Left forelimb (tissue), 1 donor: ENCODE measurements at regions not wholly inside any gene's neighbourhood (a gene's known extent, or its start where the extent isn't known, plus 50 kb on each side); places are given as distances from the start of the nearest gene placed in this dataset.

Experiments
- DNase-seq: peaks from one replicate; pipeline ENCODE4 v3.0.0-alpha.2; 2018; ENCODE audit warnings: low spot score

DNA sequence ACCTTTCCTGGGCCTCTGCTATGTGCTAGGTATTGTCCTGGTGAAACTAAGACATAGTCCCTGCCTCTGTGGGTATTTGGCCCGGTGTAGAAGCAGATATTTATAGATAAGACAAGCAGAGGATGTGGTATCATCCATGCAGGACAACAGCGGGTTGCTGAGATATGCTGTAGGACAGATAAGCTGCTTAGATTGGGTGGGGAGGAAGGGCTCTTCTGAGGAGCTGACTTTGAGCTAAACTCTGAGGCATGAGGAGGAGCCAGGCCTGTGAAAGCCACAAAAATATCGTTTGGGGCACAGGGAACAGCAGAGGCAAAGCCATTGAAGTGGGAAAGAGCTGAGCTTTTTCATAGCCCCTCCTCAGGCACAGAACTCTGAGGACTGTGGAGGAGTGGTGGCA lies 492.5 kb upstream of the CFAP20DC start:
- DNase-seq = no peak

DNA sequence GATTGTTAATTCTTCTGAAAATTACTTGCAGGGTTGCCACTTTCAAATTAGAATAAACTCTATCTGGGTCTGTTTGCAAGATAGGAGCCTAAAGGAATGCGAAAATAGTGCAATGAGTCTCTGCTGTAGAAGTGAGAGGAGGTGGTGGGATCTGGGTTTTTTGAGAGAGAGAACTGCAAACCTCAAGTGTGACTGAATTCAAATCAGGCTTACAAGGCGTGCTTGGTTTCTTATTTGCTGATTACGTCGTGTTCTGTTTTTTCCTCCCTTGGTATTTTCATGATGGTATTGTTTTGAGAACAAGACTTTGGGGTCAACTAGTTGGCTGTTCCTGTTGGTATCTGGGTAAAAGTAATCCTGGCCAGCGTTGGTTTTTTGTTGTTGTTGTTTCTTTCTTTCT lies 490.9 kb upstream of the CFAP20DC start:
- DNase-seq = no peak

DNA sequence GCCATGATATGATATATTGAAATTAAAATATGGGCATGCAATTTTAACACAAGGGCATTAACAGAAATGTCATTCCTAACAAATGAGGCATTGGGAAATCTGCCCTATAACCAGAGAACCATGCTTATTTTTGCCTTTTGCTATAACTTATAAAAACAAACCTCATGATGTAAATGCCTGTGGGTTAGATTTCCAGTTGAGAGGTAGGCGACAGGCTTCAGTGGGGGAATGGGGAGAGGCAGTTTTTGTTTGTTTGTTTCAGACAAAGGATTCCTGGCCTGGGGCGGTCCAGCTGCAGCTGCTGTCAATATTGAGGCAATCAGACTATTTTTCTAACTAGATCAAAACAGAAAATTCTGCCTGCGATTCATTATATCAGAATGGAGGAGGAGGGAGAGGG lies 490.4 kb upstream of the CFAP20DC start:
- DNase-seq = no peak

DNA sequence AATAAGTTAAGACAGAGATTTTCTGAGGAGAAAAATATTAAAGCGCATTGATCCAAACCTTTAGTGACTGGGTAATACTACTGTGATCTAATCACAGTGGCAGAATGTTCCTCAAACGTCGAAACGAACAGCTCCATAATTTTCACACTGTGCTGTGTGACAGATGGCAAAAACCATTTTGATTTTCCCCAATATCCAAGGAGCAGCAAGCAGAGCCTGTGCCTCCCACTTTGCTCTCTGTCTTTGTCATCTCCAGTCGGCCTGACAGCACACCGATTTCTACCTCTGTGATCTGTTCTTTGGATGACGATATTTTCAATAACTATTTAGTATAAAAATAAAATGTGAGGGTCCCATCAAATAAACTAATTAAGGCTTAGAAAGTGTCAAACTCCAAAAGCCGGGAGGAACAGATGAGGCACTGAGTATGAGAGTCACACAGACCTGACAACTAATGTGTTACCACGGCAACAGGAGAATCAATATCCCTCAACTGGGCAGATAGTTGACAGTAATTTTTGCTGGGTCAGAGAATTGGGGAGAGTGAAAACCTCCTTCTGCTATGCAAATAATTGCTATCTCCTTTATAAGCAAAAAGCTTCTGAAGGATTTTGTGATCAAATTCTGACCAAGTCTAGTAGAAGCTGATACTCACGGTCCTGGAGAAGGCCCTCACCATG lies 489.1 kb upstream of the CFAP20DC start:
- DNase-seq = no peak

DNA sequence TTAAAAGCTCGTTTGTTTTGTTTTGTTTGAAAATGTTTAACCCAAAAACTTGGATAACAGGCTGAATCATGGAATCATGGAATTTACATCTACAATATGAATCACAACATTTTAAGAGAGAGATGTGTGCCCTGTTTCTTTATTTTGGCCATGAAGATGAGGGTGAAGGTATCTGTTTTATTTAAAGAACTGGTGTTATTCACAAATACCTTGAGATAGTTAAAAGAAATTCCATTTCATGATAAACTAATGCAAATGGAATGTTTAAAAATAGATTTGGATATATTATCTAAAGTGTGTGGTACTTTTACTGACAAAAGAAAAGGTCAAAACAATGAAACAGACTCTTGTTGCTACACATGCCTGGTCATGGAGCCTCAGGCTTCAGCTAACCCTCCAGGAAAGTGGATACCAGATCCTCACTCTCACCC lies 486.0 kb upstream of the CFAP20DC start:
- DNase-seq = no peak

DNA sequence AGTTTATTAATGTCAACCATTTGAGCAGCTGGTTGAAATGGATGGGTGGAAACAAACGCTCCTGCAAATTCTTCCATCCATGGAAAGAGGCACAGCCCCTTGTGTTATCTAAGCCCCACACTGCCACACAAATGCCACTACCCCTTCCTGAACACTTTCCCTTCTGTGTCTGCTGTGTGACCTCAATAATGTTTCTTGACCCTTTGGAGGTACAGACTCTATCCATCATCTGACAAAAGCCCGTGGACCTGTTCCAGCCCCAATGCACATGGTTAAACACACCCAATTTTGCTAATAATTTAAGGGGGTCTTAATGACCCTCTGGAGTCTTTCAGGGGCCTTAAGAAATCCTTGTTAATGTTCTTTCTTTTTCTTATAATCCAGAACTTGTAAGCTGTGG lies 482.2 kb upstream of the CFAP20DC start:
- DNase-seq = no peak

DNA sequence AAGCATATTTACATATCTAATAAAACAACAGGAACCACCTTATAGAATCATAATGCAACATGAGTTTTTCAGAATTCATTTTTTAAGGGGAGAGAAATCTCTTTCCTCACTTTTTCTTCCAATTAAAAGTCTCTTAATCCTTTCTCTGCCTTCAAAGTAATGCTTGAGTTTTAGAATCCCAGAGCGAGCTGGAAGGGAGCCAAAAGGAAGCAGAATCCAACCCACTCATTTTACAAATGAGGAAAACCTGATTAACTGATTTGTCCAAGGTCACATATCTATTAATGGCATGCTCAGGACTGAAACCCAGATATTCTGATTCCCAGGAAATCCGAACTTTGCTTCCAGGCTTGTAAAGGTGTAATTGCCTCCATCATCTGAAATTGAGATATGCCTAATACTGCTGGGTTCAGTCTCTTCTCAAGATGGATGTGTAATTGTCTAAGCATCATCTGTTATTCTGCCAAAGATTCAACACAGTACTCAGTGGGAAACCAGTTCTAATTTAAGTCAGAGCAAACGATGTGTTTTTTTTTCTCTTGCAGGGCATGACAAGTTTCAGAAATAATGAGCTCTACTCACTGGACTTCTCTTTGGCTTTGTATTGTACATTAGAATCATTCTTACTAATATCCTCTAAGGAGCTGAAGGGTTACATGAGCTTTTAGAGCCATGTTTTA lies 481.4 kb upstream of the CFAP20DC start:
- no peak for DNase-seq

DNA sequence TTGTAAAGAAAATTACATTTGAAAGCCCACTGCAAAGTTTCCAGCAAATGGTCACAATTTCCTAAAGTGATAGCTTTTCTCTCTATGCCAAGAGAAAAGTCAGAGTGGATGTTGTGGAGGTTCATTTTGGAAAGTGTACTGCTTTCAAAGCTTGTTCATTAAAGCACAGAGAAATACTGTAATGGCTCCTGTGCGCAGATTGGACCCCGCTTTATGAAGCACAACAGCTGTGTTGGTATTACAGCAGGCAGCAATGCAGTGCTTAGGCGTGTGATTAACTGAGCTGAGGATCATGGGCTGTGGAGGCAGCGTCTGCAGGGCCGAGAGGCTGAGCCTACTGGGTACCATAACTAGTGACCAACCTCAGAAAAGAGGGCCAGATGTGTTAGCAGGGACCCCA lies 478.4 kb upstream of the CFAP20DC start:
- DNase-seq = no peak

DNA sequence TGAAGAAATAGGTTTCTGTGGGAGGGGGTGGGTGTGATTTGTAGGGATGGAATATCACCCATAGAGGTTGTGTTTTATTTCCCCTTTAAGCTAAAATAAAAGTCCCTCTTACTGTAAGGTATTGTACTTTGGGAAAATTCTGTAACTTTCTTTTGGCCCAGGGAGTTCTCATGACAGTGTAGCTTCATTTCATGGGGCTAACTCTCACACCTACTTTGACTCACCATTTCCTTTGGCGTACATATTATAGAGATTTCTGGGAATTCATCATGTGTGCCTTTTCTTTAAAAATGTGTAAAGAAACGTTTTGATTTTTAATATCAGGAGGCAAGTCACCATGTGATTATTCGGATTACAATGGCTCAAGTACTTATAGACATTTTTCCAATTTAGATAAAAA lies 477.7 kb upstream of the CFAP20DC start:
- no peak for DNase-seq

DNA sequence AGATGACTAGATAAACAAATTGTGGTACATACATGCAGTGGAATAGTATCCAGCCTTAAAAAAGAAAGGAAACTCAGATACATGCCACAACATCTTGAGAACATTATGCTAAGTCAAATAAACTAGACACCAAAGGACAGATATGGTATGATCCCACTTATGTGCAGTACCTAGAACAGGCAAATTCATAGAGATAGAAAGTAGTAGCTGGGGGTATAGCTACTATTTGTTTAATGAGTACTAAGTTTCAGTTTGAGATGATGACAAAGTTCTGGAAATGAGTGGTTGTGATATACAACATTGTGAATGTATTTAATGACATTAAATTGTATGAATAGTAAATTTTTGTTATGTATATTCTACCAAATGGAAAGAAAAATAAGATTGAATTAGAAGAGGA lies 477.2 kb upstream of the CFAP20DC start:
- no peak for DNase-seq

DNA sequence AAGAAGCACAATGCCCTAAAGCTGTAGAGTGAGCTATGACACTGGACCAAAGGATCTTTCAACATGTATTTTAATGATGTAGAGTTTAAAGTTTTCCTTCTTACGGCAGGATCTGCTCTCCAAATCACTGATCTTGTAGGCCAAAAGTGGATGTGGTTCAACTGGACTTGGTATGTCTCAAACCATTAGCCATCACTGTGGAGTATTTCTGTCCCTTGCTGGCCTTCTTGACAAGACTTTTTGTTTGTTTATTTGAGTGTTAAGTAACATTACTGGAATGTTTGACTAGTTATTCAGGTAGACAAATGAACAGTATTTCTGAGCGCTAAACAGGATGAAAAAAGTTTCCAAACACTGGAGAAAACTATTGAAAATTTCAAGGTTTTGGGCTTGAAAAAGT lies 472.7 kb upstream of the CFAP20DC start:
- no peak for DNase-seq

DNA sequence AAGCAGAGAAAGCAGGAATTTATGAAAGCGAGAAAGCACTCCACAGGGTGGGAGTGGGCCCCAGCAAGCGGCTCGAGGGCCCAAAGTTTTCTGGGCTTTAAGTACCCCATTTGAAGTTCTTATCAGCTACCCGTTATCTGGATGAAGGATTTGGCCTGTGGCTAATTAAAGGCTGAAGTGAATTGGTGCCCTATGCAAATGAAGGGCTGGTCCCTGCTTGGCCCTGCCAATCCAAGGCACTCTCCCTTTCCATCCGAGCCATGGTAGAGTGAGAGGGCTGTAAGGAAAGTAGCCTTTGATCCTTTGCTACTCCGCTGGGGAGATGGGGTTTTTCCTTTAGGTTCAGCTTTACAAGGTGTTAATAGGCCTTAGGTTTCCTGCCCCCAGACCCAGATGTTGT lies 469.3 kb upstream of the CFAP20DC start:
- DNase-seq = no peak

DNA sequence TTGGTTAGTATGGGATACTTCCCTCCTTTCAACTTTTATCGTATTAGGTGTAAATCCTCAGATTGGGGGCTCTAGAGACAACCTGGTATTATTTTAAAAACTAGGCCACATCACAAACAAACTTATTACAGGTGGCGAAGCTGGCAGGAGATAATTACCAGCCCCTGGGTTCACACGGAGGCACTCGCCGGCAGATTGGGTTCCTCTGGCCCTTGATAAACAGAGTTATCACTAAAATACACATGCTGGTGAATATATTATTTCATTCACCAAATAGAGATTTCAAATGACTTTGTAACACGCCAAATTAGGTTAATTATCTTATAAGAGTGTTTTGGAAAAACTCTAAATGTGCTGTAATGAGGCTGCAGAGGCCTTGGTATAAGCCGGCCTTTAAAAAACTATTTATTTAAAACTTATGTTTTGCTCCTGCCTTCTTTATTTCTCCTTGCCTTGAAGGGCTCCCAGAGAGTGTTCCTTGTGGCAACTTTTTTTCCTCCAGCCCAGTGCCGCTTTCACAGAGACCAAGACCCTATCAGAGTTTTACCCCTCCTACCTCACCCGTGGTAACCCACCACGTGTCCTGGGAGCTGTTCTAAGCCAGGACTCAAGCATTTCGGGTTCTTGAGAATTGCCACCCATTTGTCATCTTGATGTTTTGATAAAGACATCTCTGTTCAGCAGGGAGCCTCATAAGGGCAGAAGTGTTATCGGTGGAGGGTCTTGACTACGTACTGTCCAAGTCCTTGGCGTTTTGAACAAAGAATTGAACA lies 468.6 kb upstream of the CFAP20DC start:
- no peak for DNase-seq

DNA sequence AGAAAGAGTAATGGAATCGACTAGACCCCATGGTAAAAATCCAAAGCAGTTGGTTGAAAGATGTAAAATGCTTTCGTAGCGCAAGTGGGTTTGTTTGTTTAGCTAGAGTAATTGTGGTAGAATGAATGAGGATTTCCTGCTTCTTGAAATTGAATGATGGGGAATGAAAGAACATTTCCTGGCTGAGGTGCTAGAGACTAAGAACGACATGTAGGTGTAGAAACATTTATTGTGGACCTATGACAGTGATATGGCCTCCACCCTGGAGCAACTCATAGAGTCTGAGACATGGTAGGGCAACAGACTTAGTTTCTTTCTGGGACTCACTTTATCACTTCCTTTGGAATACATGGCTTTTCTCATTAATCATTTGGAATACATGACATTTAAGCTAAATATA lies 467.6 kb upstream of the CFAP20DC start:
- no peak for DNase-seq

DNA sequence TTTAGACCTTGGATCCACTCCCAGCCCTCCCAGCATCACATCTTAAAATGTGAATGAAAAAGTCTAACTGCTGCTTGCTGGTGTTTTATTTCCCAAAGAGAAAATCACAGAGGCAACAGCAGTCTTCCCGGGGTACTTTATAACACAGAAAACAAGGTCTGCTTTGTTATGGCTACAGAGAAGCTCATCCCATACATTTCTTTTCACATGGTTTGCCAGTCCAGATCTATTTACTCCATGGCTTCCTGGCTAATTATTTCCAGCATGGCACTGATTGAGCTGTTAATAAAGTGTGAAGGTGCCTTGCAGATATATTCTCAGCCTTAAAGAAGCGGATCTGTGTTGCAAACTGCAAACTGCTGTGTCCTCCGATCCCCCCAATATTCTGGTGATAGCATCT lies 466.1 kb upstream of the CFAP20DC start:
- DNase-seq = no peak

DNA sequence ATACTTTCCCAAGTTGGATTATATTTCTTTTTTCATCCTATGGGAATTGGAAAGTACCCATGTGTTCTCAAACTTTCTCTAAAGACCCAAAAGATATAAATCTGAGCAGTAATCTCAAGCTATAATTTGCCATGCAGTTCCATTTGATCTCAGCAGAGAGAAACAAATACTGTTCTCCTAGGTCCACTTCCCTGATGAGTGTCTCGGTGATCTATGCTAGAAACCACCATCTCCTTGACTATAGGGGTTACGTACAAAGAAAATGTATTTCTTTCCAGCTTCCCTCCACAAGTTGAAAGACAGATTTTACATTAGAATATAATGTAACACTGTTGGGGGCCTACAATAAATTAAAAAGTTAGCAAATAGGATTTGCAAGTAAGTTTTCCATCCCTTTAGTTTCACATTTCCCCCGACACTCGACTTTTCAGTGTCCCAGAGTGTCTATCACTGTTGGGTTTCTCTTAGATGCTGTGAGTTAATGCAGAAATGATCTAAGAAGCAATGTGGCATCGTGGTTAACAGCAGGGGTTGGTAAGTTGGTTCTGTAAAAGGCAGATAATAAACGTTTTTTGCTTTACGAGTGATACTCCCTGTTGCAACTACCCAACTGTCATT lies 465.1 kb upstream of the CFAP20DC start:
- DNase-seq = no peak

DNA sequence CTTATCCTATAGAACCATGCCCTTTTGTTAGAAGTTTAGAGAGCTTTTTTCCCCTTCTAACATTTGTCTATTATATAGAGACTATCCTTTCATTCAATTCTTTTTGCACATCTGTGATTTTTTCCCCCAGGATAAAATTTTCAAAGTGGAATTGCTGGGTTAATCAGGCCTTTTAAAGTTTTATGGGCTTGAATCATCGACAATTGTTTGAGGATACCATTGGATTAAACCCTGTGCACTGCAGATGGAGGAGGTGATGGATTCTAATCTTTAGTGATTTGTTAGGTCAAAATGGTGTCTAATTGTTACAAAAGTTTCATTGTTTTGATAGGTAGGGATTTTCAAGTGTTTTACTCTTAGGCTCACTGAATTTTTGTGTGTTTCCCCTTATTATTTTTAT lies 463.7 kb upstream of the CFAP20DC start:
- no peak for DNase-seq

DNA sequence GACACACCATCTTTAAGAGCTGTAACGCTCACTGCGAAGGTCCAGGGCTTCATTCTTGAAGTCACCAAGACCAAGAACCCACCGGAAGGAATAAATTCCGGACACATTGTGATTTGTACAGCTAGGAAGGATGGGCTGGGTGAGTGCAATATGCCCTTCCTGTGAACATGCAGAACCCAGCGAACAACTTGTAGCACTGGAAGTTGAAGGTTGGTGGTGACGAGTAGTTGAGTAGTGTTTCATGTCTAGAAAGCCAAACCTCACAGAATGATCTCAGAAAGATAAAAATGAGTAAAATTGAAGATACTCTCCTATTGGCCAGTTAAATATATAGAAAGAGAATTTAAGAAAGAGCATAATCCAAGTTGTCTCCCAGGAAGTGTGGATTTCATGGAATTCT lies 462.2 kb upstream of the CFAP20DC start:
- DNase-seq = no peak

DNA sequence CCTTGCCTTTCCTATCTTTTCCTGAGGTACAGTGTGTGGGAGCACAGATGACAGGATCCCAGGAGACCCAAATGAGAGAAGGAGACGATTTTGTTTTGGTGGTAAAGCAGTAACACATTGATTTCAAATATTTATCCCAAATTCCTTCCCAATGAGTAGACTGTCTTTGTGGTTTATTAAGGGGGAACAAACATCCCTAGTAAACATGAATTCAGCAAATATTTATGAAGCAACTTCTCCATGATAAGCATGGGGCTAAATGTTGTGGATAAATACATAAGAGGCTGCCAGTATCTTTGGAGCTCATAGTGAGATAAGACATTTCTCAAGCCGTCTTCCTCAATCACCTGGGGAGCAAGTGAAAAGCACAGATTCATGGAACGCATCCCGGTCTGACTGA lies 460.8 kb upstream of the CFAP20DC start:
- DNase-seq = no peak

DNA sequence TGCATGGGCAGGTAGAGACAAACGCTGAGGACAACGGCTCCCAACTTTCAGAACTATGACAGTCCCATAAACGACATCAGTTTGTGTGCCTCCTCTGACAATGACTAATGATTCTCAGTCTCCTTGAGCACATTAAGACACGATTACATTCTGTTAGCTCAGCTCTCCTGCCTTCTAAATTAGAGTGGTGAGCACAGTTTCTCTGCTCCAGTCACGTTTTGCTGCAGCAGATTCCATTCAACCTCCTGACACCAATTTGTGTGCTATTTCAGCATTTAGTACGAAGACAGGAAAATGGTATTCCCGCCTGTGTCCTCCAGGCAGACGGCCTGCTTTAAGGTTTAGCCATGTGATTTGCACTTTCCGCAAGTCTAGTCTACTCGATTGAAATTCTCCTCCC lies 458.4 kb upstream of the CFAP20DC start:
- DNase-seq = no peak

DNA sequence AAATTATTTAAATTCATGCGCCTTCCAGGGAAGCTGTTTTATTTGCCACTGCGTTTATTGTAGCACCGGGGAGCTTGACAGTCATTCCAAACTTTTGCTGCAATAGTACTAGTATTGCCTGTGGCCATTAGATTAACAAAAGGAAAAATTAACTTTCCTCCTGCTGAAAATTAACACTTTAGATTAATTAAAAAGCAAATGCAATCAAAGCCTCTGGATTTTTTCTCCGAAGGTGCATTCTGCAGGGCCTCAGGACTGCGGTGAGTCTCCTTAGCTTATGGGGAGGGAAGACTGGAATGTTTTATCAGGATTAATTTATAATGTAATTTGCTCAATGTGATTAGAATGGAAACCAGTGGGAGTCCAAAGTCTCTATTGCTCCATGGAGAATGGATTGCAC lies 456.4 kb upstream of the CFAP20DC start:
- no peak for DNase-seq

DNA sequence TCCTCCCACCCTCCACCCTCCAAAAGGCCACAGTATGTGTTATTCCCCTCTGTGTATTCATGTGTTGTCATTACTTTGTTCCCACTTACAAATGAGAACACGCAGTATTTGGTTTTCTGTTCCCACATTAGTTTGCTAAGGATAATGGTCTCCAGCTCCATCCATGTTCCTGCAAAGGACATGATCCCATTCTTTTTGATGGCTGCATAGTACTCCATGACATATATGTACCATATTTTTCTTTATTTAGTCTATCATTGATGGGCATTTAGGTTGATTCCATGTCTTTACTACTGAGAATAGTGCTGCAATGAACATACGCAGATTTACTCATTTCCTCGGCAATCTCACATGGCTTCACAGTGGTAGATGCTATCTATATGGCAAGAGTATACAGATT lies 453.6 kb upstream of the CFAP20DC start:
- DNase-seq = no peak

DNA sequence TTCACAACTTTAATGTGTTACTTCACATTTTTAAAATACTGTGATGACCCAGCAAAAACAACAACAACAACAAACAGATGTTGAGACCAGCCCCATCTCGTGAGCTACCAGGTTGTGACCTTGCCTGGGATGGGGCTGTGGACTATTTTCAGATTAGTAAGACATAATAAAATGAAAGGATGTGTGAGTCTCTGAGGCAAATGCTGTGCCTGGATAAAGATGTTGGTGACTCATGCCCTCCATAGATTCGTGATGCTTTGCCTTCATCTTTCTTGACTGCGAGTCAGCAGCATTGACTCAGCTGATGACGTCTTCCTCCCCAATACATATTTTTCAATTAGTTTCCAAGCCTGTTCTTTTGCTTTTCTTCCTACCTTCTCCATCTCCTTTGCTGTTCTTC lies 453.0 kb upstream of the CFAP20DC start:
- DNase-seq = no peak
